Large intestine (tissue), 3 donors: ENCODE measurements at regions not wholly inside any gene's neighbourhood (a gene's known extent, or its start where the extent isn't known, plus 50 kb on each side); places are given as distances from the start of the nearest gene placed in this dataset.
"Not testable (repeated sequence)": the region's sequence is repeated elsewhere in the genome, so short reads cannot be mapped to it uniquely, and the experiment has no call there.

Experiments
- DNase-seq, 2 donors: peaks; one replicate each; pipeline versions ENCODE4 v3.0.0 to v3.0.0-alpha.2; 2013
- H3K27ac ChIP-seq: one replicate; pipeline ENCODE4 v1.5.1; 2013; ENCODE audit warnings: low read length
- H3K27me3 ChIP-seq: 2 replicates; pipeline ENCODE4 v1.6.1; 2013; ENCODE audit warnings: low read length; ENCODE audit not compliant: control insufficient read depth, insufficient read depth
- H3K36me3 ChIP-seq: 2 replicates; pipeline ENCODE4 v1.6.1; 2013; ENCODE audit warnings: low read length; ENCODE audit not compliant: control insufficient read depth, insufficient read depth
- H3K4me1 ChIP-seq: one replicate; pipeline ENCODE4 v1.6.1; 2013; ENCODE audit warnings: low read length; ENCODE audit not compliant: control insufficient read depth, insufficient read depth
- H3K4me3 ChIP-seq: one replicate; pipeline ENCODE4 v1.5.1; 2013; ENCODE audit warnings: low read length
- H3K9me3 ChIP-seq: one replicate; pipeline ENCODE4 v1.6.1; 2013; ENCODE audit warnings: mild to moderate bottlenecking, low read depth, low read length, moderate library complexity; ENCODE audit not compliant: control insufficient read depth
- WGBS: methylation state at CpG from one replicate; pipeline ENCODE4 v1.1.5; 2013; ENCODE audit warnings: low lambda C conversion rate; ENCODE audit not compliant: insufficient coverage; 5-methylcytosine and 5-hydroxymethylcytosine counted together

GRCh38 chr5:123949043-123949804 lies 437.2 kb downstream of the CSNK1G3 start:
- DNase-seq, result no peak
- H3K4me3 ChIP-seq, result no peak overlapping the region
- no peak overlapping the region for H3K27ac ChIP-seq
- no peaks in the 10 kb centered on the region for H3K4me1 ChIP-seq
- no peaks in the 10 kb centered on the region for H3K36me3 ChIP-seq
- 67% methylated on average over 1 of the region's 32 CpGs for WGBS
- no peaks in the 10 kb centered on the region for H3K27me3 ChIP-seq
- H3K9me3 ChIP-seq, result peaks cover 7% of the 10 kb centered on the region

- H3K4me1 ChIP-seq, result no peaks in the 10 kb centered on the region
- no peaks in the 10 kb centered on the region for H3K27me3 ChIP-seq
- no peak overlapping the region for H3K4me3 ChIP-seq
- WGBS, result no CpG with 5 or more reads among the region's 2 CpGs
- no peak for DNase-seq
- no peaks in the 10 kb centered on the region for H3K36me3 ChIP-seq
- peaks cover 7% of the 10 kb centered on the region for H3K9me3 ChIP-seq
- H3K27ac ChIP-seq, result no peak overlapping the region
Observed at GRCh38 chr5:123947797-123948196, 435.8 kb downstream of the CSNK1G3 start.

GRCh38 chr5:123945548-123945947 lies 433.6 kb downstream of the CSNK1G3 start:
- no peaks in the 10 kb centered on the region for H3K36me3 ChIP-seq
- peaks cover 10% of the 10 kb centered on the region for H3K9me3 ChIP-seq
- no peaks in the 10 kb centered on the region for H3K4me1 ChIP-seq
- DNase-seq, result no peak
- H3K4me3 ChIP-seq, result no peak overlapping the region
- no peak overlapping the region for H3K27ac ChIP-seq
- WGBS, result no CpG with 5 or more reads among the region's 1 CpG
- H3K27me3 ChIP-seq, result no peaks in the 10 kb centered on the region

GRCh38 chr5:123943151-123943550 lies 431.2 kb downstream of the CSNK1G3 start:
- H3K36me3 ChIP-seq, result no peaks in the 10 kb centered on the region
- no peak for DNase-seq

GRCh38 chr5:123940416-123940815 lies 428.4 kb downstream of the CSNK1G3 start:
- Histone ChIP-seq H3K4me1 (no peaks in the 10 kb centered on the region), H3K27me3 (no peaks in the 10 kb centered on the region), H3K9me3 (peaks cover 18% of the 10 kb centered on the region), H3K27ac (no peak overlapping the region), H3K36me3 (no peaks in the 10 kb centered on the region), H3K4me3 (no peak overlapping the region)
- DNase-seq, result no peak

More at GRCh38 chr5:123943151-123943550, 431.2 kb downstream of the CSNK1G3 start:
- Histone ChIP-seq H3K4me3 (no peak overlapping the region), H3K9me3 (peaks cover 3% of the 10 kb centered on the region), H3K27ac (no peak overlapping the region), H3K4me1 (no peaks in the 10 kb centered on the region), H3K27me3 (no peaks in the 10 kb centered on the region)

GRCh38 chr5:123937230-123937629 lies 425.3 kb downstream of the CSNK1G3 start:
- no peaks in the 10 kb centered on the region for H3K36me3 ChIP-seq
- H3K4me3 ChIP-seq, result no peak overlapping the region
- H3K9me3 ChIP-seq, result peaks cover 18% of the 10 kb centered on the region
- WGBS, result no CpG with 5 or more reads among the region's 6 CpGs
- no peak for DNase-seq
- no peaks in the 10 kb centered on the region for H3K4me1 ChIP-seq
- no peaks in the 10 kb centered on the region for H3K27me3 ChIP-seq
- H3K27ac ChIP-seq, result no peak overlapping the region

- Histone ChIP-seq H3K4me1 (no peaks in the 10 kb centered on the region), H3K4me3 (no peak overlapping the region), H3K27me3 (no peaks in the 10 kb centered on the region), H3K27ac (no peak overlapping the region), H3K36me3 (no peaks in the 10 kb centered on the region), H3K9me3 (peaks cover 16% of the 10 kb centered on the region)
- no peak for DNase-seq
- WGBS, result 100% methylated on average over 1 of the region's 4 CpGs
Observed at GRCh38 chr5:123936548-123936947, 424.6 kb downstream of the CSNK1G3 start.

- H3K36me3 ChIP-seq, H3K27ac ChIP-seq, DNase-seq, H3K4me3 ChIP-seq, H3K4me1 ChIP-seq, H3K27me3 ChIP-seq: not testable (repeated sequence)
- no CpG with 5 or more reads among the region's 7 CpGs for WGBS
- peaks cover 15% of the 10 kb centered on the region for H3K9me3 ChIP-seq
Observed at GRCh38 chr5:123933812-123934211, 421.8 kb downstream of the CSNK1G3 start.

GRCh38 chr5:123929055-123929474 lies 417.1 kb downstream of the CSNK1G3 start:
- Histone ChIP-seq H3K27me3 (no peaks in the 10 kb centered on the region), H3K36me3 (no peaks in the 10 kb centered on the region), H3K4me1 (no peaks in the 10 kb centered on the region), H3K4me3 (no peak overlapping the region), H3K27ac (no peak overlapping the region), H3K9me3 (no peaks in the 10 kb centered on the region)
- no CpG with 5 or more reads among the region's 1 CpG for WGBS
- DNase-seq, result no peak

- no peak for DNase-seq
- Histone ChIP-seq H3K36me3 (no peaks in the 10 kb centered on the region), H3K27ac (no peak overlapping the region), H3K9me3 (no peaks in the 10 kb centered on the region), H3K4me3 (no peak overlapping the region), H3K4me1 (no peaks in the 10 kb centered on the region), H3K27me3 (no peaks in the 10 kb centered on the region)
- WGBS, result 100% methylated on average over 1 of the region's 2 CpGs
Observed at GRCh38 chr5:123928401-123928800, 416.4 kb downstream of the CSNK1G3 start.

- Histone ChIP-seq H3K27me3 (no peaks in the 10 kb centered on the region), H3K9me3 (peaks cover 4% of the 10 kb centered on the region), H3K36me3 (no peaks in the 10 kb centered on the region), H3K4me1 (no peaks in the 10 kb centered on the region), H3K4me3 (no peak overlapping the region), H3K27ac (no peak overlapping the region)
- no peak for DNase-seq
Observed at GRCh38 chr5:123921193-123921592, 409.2 kb downstream of the CSNK1G3 start.
